DOHH2 (cell line): ENCODE measurements at regions not wholly inside any gene's neighbourhood (a gene's known extent, or its start where the extent isn't known, plus 50 kb on each side); places are given as distances from the start of the nearest gene placed in this dataset.

Experiments
- H3F3A ChIP-seq: fragments of 200-600 bp; sonication (generic), shearing (Covaris generic); 2 replicates; pipeline ENCODE4 v1.6.0; 2016; ENCODE audit warnings: antibody characterized with exemption, mild to moderate bottlenecking; ENCODE audit not compliant: control insufficient read depth, insufficient read depth
- H3K27ac ChIP-seq: fragments of 200-600 bp; sonication (generic); 2 replicates; pipeline ENCODE4 v1.5.1; 2014; ENCODE audit warnings: low read depth, mild to moderate bottlenecking, low read length, moderate library complexity
- H3K27me3 ChIP-seq: fragments of 200-600 bp; sonication (generic); 2 replicates; pipeline ENCODE4 v1.6.1; 2014; ENCODE audit warnings: mild to moderate bottlenecking, low read length, mixed read lengths; ENCODE audit not compliant: control insufficient read depth
- H3K36me3 ChIP-seq: fragments of 200-600 bp; sonication (generic); 2 replicates; pipeline ENCODE4 v1.6.1; 2014; ENCODE audit warnings: mild to moderate bottlenecking, low read length, moderate library complexity, mixed read lengths; ENCODE audit not compliant: control insufficient read depth
- H3K4me1 ChIP-seq: fragments of 200-600 bp; sonication (generic); 2 replicates; pipeline ENCODE4 v1.6.1; 2014; ENCODE audit warnings: mild to moderate bottlenecking, low read length, mixed read lengths; ENCODE audit not compliant: control insufficient read depth
- H3K4me2 ChIP-seq: fragments of 200-600 bp; sonication (generic); 2 replicates; pipeline ENCODE4 v1.6.0; 2014; ENCODE audit warnings: mild to moderate bottlenecking, low read length, moderate library complexity
- H3K4me3 ChIP-seq: fragments of 200-600 bp; sonication (generic); 2 replicates; pipeline ENCODE4 v1.5.1; 2014; ENCODE audit warnings: mild to moderate bottlenecking, low read length, mixed read lengths
- H3K79me2 ChIP-seq: fragments of 200-600 bp; sonication (generic); 2 replicates; pipeline ENCODE4 v1.6.1; 2014; ENCODE audit warnings: mild to moderate bottlenecking, low read length, mixed read lengths; ENCODE audit not compliant: control insufficient read depth
- H3K9me2 ChIP-seq: fragments of 200-600 bp; sonication (generic); replicated peaks from 2 replicates; pipeline ENCODE4 v1.6.1; 2014; ENCODE audit warnings: mild to moderate bottlenecking, low read length, mixed read lengths; ENCODE audit not compliant: control insufficient read depth
- H3K9me3 ChIP-seq: fragments of 200-600 bp; sonication (generic); 2 replicates; pipeline ENCODE4 v1.6.1; 2014; ENCODE audit warnings: antibody characterized with exemption, low read length, mixed read lengths; ENCODE audit not compliant: control insufficient read depth, insufficient read depth
- H4K20me1 ChIP-seq: fragments of 200-600 bp; sonication (generic); 2 replicates; pipeline ENCODE4 v1.6.0; 2014; ENCODE audit warnings: low read depth, mild to moderate bottlenecking, antibody characterized with exemption, low read length, moderate library complexity; ENCODE audit not compliant: control insufficient read depth, insufficient read depth
- CTCF ChIP-seq: fragments of 200-600 bp; sonication (generic); IDR thresholded peaks from one replicate; pipeline ENCODE4 v1.5.1; 2014; ENCODE audit warnings: antibody characterized with exemption, mild to moderate bottlenecking, low read depth, low read length; ENCODE audit not compliant: poor library complexity, severe bottlenecking
- EZH2phosphoT487 ChIP-seq: fragments of 200-600 bp; sonication (generic); IDR thresholded peaks from 2 replicates; pipeline ENCODE4 v1.6.1; 2017; ENCODE audit warnings: borderline replicate concordance, mild to moderate bottlenecking, antibody characterized with exemption, low read length, moderate library complexity, mixed read lengths

GRCh38 chr7:40996233-40996677 is 706.6 kb downstream of the INHBA start:
- Histone ChIP-seq H3K4me3 (no peak overlapping the region), H3K9me2 (no peaks in the 10 kb centered on the region), H4K20me1 (no peaks in the 10 kb centered on the region), H3K79me2 (no peaks in the 10 kb centered on the region), H3K9me3 (no peaks in the 10 kb centered on the region), H3K36me3 (no peaks in the 10 kb centered on the region), H3K4me2 (no peak overlapping the region), H3K27me3 (no peaks in the 10 kb centered on the region), H3F3A (no peaks in the 10 kb centered on the region), H3K27ac (no peak overlapping the region), H3K4me1 (peaks cover 8% of the 10 kb centered on the region)
- no peak for TF ChIP-seq EZH2phosphoT487
- TF ChIP-seq CTCF, result no peak

- Histone ChIP-seq H3K27me3 (no peaks in the 10 kb centered on the region), H3K9me2 (no peaks in the 10 kb centered on the region), H3K79me2 (no peaks in the 10 kb centered on the region), H3K27ac (no peak overlapping the region), H3K4me3 (no peak overlapping the region), H3K4me1 (peaks cover 17% of the 10 kb centered on the region), H3F3A (no peaks in the 10 kb centered on the region), H4K20me1 (no peaks in the 10 kb centered on the region), H3K36me3 (no peaks in the 10 kb centered on the region), H3K4me2 (no peak overlapping the region), H3K9me3 (no peaks in the 10 kb centered on the region)
- no peak for TF ChIP-seq EZH2phosphoT487
- no peak for TF ChIP-seq CTCF
These were observed 712.0 kb downstream of the INHBA start for GRCh38 chr7:40990841-40991240.

GRCh38 chr7:40987571-40987970 is 715.3 kb downstream of the INHBA start:
- Histone ChIP-seq H4K20me1 (no peaks in the 10 kb centered on the region), H3K9me3 (no peaks in the 10 kb centered on the region), H3K27me3 (no peaks in the 10 kb centered on the region), H3K4me3 (no peak overlapping the region), H3K36me3 (no peaks in the 10 kb centered on the region), H3K79me2 (no peaks in the 10 kb centered on the region), H3K4me1 (peaks cover 9% of the 10 kb centered on the region), H3K9me2 (no peaks in the 10 kb centered on the region), H3K27ac (no peak overlapping the region), H3K4me2 (no peak overlapping the region), H3F3A (no peaks in the 10 kb centered on the region)
- TF ChIP-seq EZH2phosphoT487, result no peak
- no peak for TF ChIP-seq CTCF
